NCI-H2081 treated with DMSO at 0.1 percent for 48 hours (cell line): ENCODE measurements at regions not wholly inside any gene's neighbourhood (a gene's known extent, or its start where the extent isn't known, plus 50 kb on each side); places are given as distances from the start of the nearest gene placed in this dataset.
"Not testable (repeated sequence)": the region's sequence is repeated elsewhere in the genome, so short reads cannot be mapped to it uniquely, and the experiment has no call there.

Experiments used
- DNase-seq: peaks from one replicate; lab custom pipeline; 2025; lab: John Stamatoyannopoulos, UW

DNA sequence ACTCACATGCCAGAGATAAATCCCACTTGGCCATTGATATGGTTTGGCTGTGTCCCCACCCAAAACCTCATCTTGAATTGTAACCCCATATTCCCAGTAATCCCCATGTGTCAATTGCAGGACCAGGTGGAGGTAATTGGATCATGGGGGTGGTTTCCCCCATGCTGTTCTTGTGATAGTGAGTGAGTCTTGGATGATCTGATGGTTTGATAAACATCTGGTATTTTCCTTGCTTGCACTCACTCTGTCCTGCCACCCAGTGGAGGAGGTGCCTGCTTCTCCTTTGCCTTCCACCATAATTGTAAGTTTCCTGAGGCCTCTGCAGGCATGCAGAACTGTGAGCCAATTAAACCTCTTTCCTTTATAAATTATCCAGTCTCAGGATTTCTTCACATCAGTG, 50.4 kb upstream of the B3GAT2 start:
- DNase-seq = not testable (repeated sequence)

DNA sequence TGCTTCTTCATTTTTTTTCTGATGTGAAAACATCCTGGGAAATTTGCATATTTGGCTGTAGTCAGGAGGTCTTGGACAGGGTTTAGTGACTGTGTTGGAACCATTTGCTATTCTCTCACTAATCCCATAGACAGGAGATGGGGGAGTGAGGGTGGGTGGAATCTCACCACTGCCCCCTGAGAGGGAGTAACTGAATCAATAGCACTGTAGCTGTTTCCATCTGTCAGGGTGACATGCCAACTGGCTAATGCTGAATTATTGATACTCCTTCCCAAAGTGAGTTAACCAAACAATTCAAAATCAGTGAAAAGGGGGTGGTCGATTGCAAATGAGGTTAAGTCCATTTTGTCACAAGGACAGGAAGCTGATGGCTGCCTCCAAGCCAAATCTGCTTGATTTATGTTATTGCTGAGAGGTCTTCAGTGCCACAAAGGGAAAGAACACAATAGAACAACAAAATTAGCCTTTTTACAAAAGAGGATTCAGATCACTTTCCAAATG, 55.1 kb upstream of the B3GAT2 start:
- no peak for DNase-seq

DNA sequence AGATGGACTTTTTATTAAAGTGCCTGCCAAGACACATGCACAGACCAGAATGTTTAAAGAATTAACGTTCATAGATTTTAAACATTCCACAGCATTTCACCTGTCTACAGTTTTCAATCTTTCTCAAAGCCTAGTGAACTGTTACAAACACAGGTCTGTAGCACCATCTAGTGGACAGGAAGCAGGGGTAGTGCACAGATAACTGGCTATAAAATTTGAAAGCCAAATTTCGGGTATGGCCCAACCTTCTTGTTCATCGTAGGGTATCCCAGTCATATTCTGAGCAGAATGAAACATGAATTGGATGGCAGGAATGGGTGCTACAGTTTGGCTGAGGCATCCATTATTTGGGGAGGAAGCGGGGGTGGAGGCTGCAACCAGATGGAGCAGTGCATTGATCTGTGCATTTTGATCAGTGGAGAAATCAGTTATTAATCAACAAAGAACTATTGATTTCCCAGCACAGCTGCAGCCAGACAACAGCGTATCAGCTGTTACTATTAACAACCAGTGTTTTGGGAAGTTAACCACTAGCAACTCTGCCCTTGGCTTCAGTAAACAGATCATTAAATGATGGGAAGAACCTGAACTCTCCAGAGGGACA, 56.1 kb upstream of the B3GAT2 start:
- DNase-seq = peak; percentile 46

GRCh38 chr6:71015392-71015791, 58.5 kb upstream of the B3GAT2 start:
- DNase-seq = no peak

- no peak for DNase-seq
Observed at GRCh38 chr6:71028236-71028876, 71.5 kb upstream of the B3GAT2 start.

DNA sequence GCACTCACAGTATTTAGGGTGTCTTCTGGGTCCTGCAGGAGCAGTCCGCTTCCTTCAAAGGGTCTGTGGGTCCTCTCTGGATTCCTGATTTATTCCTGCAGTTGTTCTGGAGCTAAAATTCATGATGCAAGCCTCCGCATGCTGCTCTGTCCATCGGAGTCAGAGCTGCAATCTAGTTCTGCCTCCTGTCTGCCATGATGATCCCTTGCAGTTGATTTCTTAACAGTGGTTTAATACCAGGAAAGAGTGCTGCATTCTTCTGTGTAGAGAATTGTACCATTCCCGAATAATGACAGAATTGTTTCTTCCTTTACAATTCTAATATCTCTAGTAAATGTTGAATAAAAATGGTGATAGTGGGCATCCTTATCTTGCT, 72.0 kb upstream of the B3GAT2 start:
- DNase-seq = no peak

GRCh38 chr6:71029555-71029954, 72.7 kb upstream of the B3GAT2 start:
- no peak for DNase-seq

GRCh38 chr6:71031912-71032311, 75.1 kb upstream of the B3GAT2 start:
- no peak for DNase-seq

GRCh38 chr6:71033171-71033570, 76.3 kb upstream of the B3GAT2 start:
- DNase-seq = no peak

GRCh38 chr6:71033890-71034289, 77.0 kb upstream of the B3GAT2 start:
- DNase-seq = no peak

GRCh38 chr6:71034563-71035345, 77.9 kb upstream of the B3GAT2 start:
- DNase-seq = no peak

GRCh38 chr6:71035871-71036270, 79.0 kb upstream of the B3GAT2 start:
- DNase-seq = no peak

- DNase-seq = no peak
Observed at GRCh38 chr6:71038711-71039344, 82.0 kb upstream of the B3GAT2 start.

DNA sequence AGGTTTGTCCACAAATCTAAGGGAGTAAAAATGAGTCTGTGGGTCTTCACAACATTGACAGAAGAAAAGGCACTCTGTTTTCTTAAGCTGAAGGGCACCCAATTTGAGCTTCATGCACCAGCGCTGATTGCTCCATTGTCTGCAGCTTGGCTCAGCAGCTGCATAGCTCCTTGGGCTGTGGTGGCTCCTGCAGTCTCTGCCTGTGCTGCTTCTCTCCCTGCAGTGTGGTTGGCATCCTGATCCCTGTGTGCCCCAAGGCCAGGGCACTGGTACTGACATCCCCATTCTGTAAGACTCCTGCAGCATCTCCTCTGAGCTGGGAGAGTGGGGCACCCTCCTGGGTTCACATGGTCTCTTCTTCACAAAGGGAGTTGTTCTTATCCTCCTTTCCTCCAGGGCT, 83.2 kb upstream of the B3GAT2 start:
- DNase-seq = no peak

- DNase-seq = no peak
Observed at GRCh38 chr6:71040841-71041240, 84.0 kb upstream of the B3GAT2 start.

DNA sequence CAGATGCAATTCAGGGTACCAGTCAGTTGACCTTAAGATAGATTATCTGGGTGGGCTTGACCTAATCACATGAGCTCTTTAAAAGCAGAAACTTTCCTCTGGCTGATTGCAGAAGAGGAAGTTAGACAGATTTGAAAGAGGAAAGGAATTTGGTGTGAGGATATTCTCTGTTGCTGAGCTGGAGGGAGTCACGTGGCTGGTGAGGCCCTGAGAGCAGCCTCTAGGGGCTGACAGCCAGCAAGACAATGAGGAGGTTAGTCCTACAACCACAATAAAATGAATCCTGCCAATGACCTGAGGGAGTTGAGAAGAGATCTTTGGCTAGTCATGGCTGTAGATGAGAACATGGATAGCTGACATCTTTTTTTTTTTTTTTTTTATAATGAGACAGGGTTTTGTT, 87.0 kb upstream of the B3GAT2 start:
- DNase-seq = no peak

DNA sequence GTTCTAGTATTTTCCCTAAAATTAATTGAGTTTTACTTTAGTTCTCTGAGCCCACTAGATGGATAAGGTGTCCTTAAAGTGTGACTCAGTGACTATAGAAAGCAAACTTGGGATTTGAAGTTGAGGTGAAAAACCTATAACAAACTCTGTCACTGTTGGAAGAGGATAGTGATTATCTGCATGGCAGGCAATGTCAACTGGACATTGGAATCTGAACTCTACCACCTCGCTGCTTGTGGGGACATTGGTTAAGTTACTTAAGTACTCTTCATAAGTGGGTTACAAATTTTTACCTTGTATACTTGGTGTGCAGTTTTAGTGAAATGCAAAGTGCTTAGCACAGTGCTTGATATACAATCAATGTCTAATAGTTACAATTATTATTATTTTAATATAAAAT, 87.9 kb upstream of the B3GAT2 start:
- DNase-seq = no peak

- DNase-seq = no peak
Observed at GRCh38 chr6:71045296-71045695, 88.4 kb upstream of the B3GAT2 start.

DNA sequence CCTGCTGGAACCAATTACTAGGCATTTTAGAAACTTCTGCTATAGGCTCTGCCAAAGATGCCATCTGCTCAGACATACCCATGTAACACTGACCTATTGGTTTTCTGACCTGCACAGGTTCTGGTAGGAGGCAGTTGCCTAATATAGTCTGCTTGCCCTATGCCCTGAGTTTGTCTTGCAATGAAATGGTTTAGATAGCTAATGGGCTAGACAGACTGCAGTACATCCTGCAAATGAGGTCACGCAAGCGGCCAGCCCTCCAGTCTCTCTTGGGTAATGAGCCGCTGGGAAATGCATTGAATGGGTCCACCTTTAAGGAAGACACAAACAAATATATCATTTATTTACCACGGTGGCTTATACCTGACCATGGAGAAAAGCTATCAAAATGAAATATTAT, 90.6 kb upstream of the B3GAT2 start:
- no peak for DNase-seq

DNA sequence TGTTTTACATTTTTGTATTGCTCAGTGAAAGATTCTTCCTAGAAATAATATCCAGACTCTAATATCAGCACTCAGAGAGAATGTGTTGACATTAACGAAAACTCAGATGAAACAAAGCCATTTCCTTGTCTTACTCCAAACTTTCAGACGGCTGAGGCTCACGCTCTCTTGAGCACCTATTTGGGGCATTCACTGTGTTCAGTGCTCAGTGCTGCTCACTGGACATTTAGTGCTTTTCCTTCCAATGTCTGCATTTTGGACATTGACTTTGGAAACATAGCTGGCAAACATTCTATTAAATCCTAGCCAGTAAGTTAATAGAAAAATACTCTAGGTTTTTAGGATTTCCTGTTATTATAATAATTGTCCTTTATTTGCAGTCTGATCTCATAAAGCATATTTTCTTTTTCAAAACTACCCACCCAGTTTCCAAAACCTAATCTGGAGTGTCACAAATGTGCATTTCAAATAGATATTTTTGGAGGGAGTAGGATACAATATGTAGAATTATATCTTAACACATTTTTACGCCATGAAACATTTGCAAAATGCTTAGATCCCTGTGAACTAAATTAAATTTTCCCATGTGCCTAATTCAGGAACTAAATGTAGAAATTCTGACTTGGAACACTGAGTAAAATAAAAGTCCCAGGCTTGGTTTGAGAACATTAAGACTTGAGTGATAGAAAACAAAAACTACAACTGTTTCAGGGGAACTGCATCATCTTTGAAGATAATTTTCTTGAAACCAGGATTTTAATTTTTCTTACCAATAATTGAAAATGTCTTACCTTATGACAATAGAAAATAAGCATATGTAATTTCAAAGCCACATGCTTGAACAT, 91.7 kb upstream of the B3GAT2 start:
- DNase-seq = no peak

GRCh38 chr6:71049198-71049770, 92.4 kb upstream of the B3GAT2 start:
- DNase-seq = no peak
